NB4 (cell line): ENCODE measurements at regions not wholly inside any gene's neighbourhood (a gene's known extent, or its start where the extent isn't known, plus 50 kb on each side); places are given as distances from the start of the nearest gene placed in this dataset.

Experiments used
- CTCF ChIP-seq: IDR thresholded peaks from one replicate; pipeline ENCODE4 v1.5.1; 2012; ENCODE audit warnings: low read depth, low read length
- MAX ChIP-seq: IDR thresholded peaks from 2 replicates; pipeline ENCODE4 v1.6.1; 2011; ENCODE audit warnings: low read depth, low read length
- MYC ChIP-seq: IDR thresholded peaks from 2 replicates; pipeline ENCODE4 v1.6.1; 2011; ENCODE audit warnings: low read depth, low read length
- POLR2A ChIP-seq: IDR thresholded peaks from 2 replicates; pipeline ENCODE4 v1.6.1; 2011; ENCODE audit warnings: mild to moderate bottlenecking; ENCODE audit not compliant: insufficient read length; ENCODE audit errors: extremely low read depth

GRCh38 chr6:106885679-106886078 is 88.8 kb downstream of the CD24 start:
- TF ChIP-seq POLR2A = no peak
- TF ChIP-seq MAX = no peak
- no peak for TF ChIP-seq MYC
- no peak for TF ChIP-seq CTCF
